Uterus (tissue), 3 donors: ENCODE measurements at regions not wholly inside any gene's neighbourhood (a gene's known extent, or its start where the extent isn't known, plus 50 kb on each side); places are given as distances from the start of the nearest gene placed in this dataset.

Source experiments
- DNase-seq, 2 donors: peaks; one replicate each; pipeline ENCODE4 v3.0.0-alpha.2; 2019 to 2020
- H3K27ac ChIP-seq, 2 donors: fragments of 200-600 bp; sonication (generic); 1 replicate in 1 of 2; 2 replicates in 1 of 2; pipeline ENCODE4 v1.5.1; 2016 to 2018
- H3K27me3 ChIP-seq, 2 donors: fragments of 200-600 bp; sonication (generic); one replicate each; pipeline ENCODE4 v1.5.1; 2018 to 2019; ENCODE audit warnings: control low read depth in 1 of 2
- H3K36me3 ChIP-seq, 2 donors: fragments of 200-600 bp; sonication (generic); one replicate each; pipeline ENCODE4 v1.5.1; 2019; ENCODE audit warnings: control low read depth in 1 of 2
- H3K4me1 ChIP-seq, 2 donors: fragments of 200-600 bp; sonication (generic); one replicate each; pipeline ENCODE4 v1.5.1; 2018 to 2019; ENCODE audit warnings: control low read depth in 1 of 2
- H3K4me3 ChIP-seq, 2 donors: fragments of 200-600 bp; sonication (generic); 1 replicate in 1 of 2; 2 replicates in 1 of 2; pipeline ENCODE4 v1.5.1; 2018 to 2019; ENCODE audit warnings: mild to moderate bottlenecking in 1 of 2
- H3K9me3 ChIP-seq, 2 donors: fragments of 200-600 bp; sonication (generic); one replicate each; pipeline ENCODE4 v1.5.1; 2019; ENCODE audit warnings: control low read depth in 1 of 2
- POLR2A ChIP-seq, 2 donors: fragments of 450-650 bp; IDR thresholded peaks; one replicate each; pipeline ENCODE4 v1.6.1; 2016; ENCODE audit warnings: antibody characterized with exemption in 2 of 2, mild to moderate bottlenecking in 1 of 2, moderate library complexity in 1 of 2
- intact Hi-C: fragments of 100-400 bp; cut with DNase I; formaldehyde crosslinking; loops from one replicate; pipeline ENCODE4 v1.15.1; 2023; ENCODE audit warnings: low total_unique reads
- TF ChIP-seq, protein P1 (sequence below), 4 experiments: fragments of 200-600 bp in 2 of 4; fragments of 450-650 bp in 2 of 4; sonication (generic) in 2 of 4; IDR thresholded peaks; one replicate each; pipeline ENCODE4 v1.5.1; 2016 to 2019; ENCODE audit warnings: antibody characterized with exemption in 4 of 4, mild to moderate bottlenecking in 2 of 4, moderate library complexity in 1 of 4
- donor health status: DM: yes; HTN: yes; CAD: no.

DNA sequence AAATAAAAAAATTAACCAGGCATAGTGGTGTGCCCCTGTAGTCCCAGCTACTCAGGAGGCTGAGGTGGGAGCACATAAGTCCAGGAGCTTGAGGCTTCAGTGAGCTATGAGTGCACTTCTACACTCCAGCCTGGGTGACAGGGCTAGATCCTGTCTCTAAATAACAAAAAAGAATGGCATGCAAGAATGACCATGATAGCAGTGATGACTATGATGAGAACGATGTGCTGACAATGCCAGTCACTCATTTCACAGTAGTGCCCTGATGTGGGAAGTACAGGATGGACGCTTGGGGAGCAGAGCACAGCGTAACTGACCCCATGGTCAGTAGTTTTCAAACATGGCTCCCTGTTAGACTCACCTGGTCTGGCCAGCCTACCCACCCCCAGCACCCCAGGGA is 139.1 kb downstream of the VAPA start:
- TF ChIP-seq, protein P1, sequence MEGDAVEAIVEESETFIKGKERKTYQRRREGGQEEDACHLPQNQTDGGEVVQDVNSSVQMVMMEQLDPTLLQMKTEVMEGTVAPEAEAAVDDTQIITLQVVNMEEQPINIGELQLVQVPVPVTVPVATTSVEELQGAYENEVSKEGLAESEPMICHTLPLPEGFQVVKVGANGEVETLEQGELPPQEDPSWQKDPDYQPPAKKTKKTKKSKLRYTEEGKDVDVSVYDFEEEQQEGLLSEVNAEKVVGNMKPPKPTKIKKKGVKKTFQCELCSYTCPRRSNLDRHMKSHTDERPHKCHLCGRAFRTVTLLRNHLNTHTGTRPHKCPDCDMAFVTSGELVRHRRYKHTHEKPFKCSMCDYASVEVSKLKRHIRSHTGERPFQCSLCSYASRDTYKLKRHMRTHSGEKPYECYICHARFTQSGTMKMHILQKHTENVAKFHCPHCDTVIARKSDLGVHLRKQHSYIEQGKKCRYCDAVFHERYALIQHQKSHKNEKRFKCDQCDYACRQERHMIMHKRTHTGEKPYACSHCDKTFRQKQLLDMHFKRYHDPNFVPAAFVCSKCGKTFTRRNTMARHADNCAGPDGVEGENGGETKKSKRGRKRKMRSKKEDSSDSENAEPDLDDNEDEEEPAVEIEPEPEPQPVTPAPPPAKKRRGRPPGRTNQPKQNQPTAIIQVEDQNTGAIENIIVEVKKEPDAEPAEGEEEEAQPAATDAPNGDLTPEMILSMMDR (IDR thresholded peaks at IDR 0.05), result no peak
- no peak for TF ChIP-seq POLR2A (IDR thresholded peaks at IDR 0.05)
- no peaks in the 10 kb centered on the region for H3K4me1 ChIP-seq
- intact Hi-C loops, result no loop called here

DNA sequence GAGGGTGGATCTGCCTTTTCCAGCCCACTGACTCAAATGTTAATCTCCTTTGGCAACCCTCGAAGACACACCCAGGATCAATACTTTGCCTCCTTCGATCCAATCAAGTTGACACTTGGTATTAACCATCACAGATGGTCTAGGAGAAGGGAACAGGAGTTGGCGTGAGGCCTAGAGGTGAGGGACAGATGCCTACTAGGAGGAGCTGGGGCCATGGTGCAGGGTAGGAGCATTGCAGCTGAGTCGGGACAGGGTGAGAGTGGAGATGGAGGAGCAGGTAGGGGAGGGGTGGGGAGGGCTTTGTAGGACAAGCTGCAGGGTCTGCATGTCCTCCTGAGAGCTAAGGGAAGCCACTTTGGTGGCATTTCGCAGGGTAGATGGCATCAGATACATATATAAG is 140.0 kb downstream of the VAPA start:
- no peaks in the 10 kb centered on the region for H3K36me3 ChIP-seq
- no peak overlapping the region for H3K4me3 ChIP-seq
- H3K9me3 ChIP-seq, result no peaks in the 10 kb centered on the region
- TF ChIP-seq, protein P1 (IDR thresholded peaks at IDR 0.05), result no peak
- TF ChIP-seq POLR2A (IDR thresholded peaks at IDR 0.05), result no peak
- peaks cover 7 to 8% of the 10 kb centered on the region in 2 donors for H3K4me1 ChIP-seq
- H3K27ac ChIP-seq, result no peak overlapping the region
- DNase-seq, result peak; percentile 19 to 33
- no peaks in the 10 kb centered on the region for H3K27me3 ChIP-seq
- intact Hi-C loops, result no loop called here

More for the DNA sequence above, 139.1 kb downstream of the VAPA start:
- DNase-seq, result peak; percentile 14 to 17
- Histone ChIP-seq H3K4me3 (no peak overlapping the region), H3K36me3 (no peaks in the 10 kb centered on the region), H3K27ac (peak overlapping the region; percentile 33 to 82), H3K9me3 (no peaks in the 10 kb centered on the region), H3K27me3 (no peaks in the 10 kb centered on the region)

DNA sequence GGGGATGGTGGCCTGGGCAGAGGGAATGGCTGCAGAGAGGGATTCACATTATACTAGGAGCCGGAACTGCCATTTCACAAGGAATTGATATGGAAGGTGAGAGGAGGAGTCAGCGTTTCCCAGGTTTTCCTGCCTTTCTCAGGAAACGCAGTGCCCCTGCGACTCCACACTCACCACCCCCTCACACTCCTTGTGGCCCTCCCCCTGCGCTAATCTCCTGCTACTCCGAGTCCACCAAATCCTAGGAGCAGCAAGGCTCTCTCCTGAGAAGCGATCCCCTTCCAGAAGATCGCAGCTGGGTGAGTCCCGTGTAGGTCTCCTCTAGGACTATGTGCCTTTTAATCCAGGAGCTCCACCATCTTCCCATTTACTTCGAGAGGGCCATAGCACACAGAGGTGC is 140.6 kb downstream of the VAPA start:
- Histone ChIP-seq H3K36me3 (no peaks in the 10 kb centered on the region), H3K4me1 (peaks cover 8% of the 10 kb centered on the region in 2 donors), H3K27ac (no peak overlapping the region), H3K4me3 (no peak overlapping the region), H3K27me3 (no peaks in the 10 kb centered on the region), H3K9me3 (no peaks in the 10 kb centered on the region)
- intact Hi-C loops, result no loop called here
- no peak for TF ChIP-seq POLR2A (IDR thresholded peaks at IDR 0.05)
- TF ChIP-seq, protein P1 (IDR thresholded peaks at IDR 0.05), result no peak
- no peak for DNase-seq

DNA sequence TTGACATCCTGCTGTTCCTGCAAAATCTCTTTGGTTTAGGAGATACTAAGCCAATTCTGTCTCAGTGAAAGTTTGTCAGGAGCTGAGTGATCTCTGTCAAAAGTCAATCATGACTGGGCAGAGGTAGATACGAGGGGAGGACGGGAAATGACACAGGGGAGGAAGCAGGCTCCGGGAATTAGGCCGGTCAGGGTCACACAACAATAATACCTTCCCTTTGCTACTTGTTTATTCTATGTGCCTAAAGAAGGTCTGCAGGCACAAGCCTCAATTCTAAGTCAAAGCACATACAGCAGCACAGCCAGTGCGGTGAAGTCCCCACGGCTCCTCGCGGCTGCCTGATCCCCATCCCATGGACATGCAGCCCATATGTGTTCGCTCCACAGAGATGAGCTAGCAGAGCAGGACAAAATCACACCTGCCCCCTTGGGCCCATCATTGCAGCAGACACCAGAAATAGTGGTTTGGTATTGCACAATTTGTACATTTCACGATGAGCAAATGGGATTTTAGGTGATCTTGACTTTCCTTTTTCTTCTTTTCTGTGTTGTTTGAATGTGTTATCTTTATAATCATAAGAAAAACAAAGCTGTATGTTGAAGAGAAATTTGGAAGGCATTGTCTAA is 141.4 kb downstream of the VAPA start:
- Histone ChIP-seq H3K27me3 (no peaks in the 10 kb centered on the region), H3K4me3 (no peak overlapping the region), H3K9me3 (no peaks in the 10 kb centered on the region), H3K36me3 (no peaks in the 10 kb centered on the region), H3K27ac (no peak overlapping the region), H3K4me1 (peaks cover 8% of the 10 kb centered on the region in 2 donors)
- DNase-seq, result peak; percentile 15 to 27
- intact Hi-C loops, result no loop called here
- TF ChIP-seq, protein P1 (IDR thresholded peaks at IDR 0.05), result no peak
- no peak for TF ChIP-seq POLR2A (IDR thresholded peaks at IDR 0.05)

DNA sequence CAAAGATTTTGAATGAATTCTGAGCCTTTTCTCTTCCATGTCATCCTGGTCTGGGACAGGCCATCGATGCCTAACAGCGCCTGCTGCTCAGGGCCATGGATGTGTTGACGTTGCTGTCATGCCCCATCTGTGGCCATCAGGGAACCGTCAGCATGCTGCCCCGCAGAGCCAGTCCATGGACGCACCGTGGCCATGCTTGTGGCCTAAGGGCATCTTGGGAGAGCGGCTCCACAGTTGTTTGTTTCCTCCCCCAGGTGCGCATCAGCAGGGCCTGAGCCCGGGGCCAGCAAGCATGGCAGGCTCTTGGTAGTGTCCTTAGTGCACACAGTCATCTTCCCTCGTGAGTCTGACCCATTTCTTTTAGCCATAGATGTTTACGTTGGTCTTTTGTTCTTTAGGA is 142.7 kb downstream of the VAPA start:
- Histone ChIP-seq H3K36me3 (no peaks in the 10 kb centered on the region), H3K4me3 (no peak overlapping the region), H3K9me3 (no peaks in the 10 kb centered on the region), H3K27me3 (no peaks in the 10 kb centered on the region), H3K4me1 (peaks cover 8% of the 10 kb centered on the region in 2 donors), H3K27ac (no peak overlapping the region)
- peak; percentile 14 to 19 for DNase-seq
- intact Hi-C loops, result no loop called here
- TF ChIP-seq POLR2A (IDR thresholded peaks at IDR 0.05), result no peak
- TF ChIP-seq, protein P1 (IDR thresholded peaks at IDR 0.05), result no peak
